BE2C (cell line): ENCODE measurements at regions not wholly inside any gene's neighbourhood (a gene's known extent, or its start where the extent isn't known, plus 50 kb on each side); places are given as distances from the start of the nearest gene placed in this dataset.

Source experiments
- DNase-seq: peaks from one replicate; pipeline ENCODE4 v3.0.0-alpha.2; 2020
- H3K27me3 ChIP-seq: fragments of 250-450 bp; sonication (Bioruptor Pico); 2 replicates; pipeline ENCODE4 v1.5.1; 2020; ENCODE audit warnings: mild to moderate bottlenecking
- H3K36me3 ChIP-seq: fragments of 250-450 bp; sonication (Bioruptor Pico); 2 replicates; pipeline ENCODE4 v1.5.1; 2020; ENCODE audit warnings: mild to moderate bottlenecking
- H3K4me1 ChIP-seq: fragments of 250-450 bp; sonication (Bioruptor Pico); 2 replicates; pipeline ENCODE4 v1.5.1; 2020
- H3K4me3 ChIP-seq: 2 replicates; pipeline ENCODE4 v1.5.1; 2011; ENCODE audit warnings: low read depth, low read length
- H3K9me3 ChIP-seq: fragments of 250-450 bp; sonication (Bioruptor Pico); 2 replicates; pipeline ENCODE4 v1.5.1; 2020
- CTCF ChIP-seq: IDR thresholded peaks from 2 replicates; pipeline ENCODE4 v1.5.1; 2012; ENCODE audit warnings: mild to moderate bottlenecking, low read depth, low read length

DNA sequence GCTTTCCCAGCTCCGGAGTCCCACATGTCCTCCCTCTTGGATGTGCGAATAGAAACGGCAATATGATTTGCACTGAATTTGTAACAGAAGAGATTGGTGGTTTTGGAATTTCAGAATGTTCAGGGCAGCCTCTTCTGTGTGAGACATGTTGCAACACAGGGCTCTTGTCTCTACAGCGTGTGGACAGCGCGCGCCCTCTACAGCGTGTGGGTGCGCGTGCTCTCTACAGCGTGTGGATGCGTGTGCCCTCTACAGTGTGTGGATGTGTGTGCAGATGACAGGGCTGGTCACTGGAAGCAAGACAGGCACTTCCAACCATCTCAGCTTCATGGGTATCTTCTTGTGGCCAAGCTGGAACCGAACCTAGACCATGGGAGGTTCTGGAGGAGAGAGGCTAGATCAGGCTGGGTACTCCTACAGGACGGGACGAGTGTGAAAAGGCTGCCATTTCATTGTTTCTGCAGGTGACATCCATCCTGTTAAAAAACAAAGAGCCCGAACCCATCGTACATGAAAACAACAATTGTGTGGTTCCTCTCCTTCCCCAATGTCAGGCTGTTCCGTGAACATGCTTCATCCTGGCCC lies 78.4 kb downstream of the TEX29 start:
- Histone ChIP-seq H3K4me1 (no peaks in the 10 kb centered on the region), H3K36me3 (no peaks in the 10 kb centered on the region), H3K9me3 (no peaks in the 10 kb centered on the region), H3K27me3 (peaks cover 49% of the 10 kb centered on the region), H3K4me3 (no peak overlapping the region)
- no peak for DNase-seq
- peak; percentile 19; the same call in 1 of the 2 replicates for TF ChIP-seq CTCF

- no peak for DNase-seq
- TF ChIP-seq CTCF: no peak
- no peaks in the 10 kb centered on the region for H3K9me3 ChIP-seq
- H3K4me1 ChIP-seq: no peaks in the 10 kb centered on the region
- H3K36me3 ChIP-seq: no peaks in the 10 kb centered on the region
- no peak overlapping the region for H3K4me3 ChIP-seq
- peaks cover 47% of the 10 kb centered on the region for H3K27me3 ChIP-seq
Measured at GRCh38 chr13:111399334-111399733, 78.9 kb downstream of the TEX29 start.

GRCh38 chr13:111399776-111400538 lies 79.5 kb downstream of the TEX29 start:
- Histone ChIP-seq H3K27me3 (peaks cover 44% of the 10 kb centered on the region), H3K9me3 (no peaks in the 10 kb centered on the region), H3K4me3 (no peak overlapping the region), H3K4me1 (no peaks in the 10 kb centered on the region), H3K36me3 (no peaks in the 10 kb centered on the region)
- TF ChIP-seq CTCF: no peak
- DNase-seq: no peak

- Histone ChIP-seq H3K36me3 (no peaks in the 10 kb centered on the region), H3K27me3 (peaks cover 43% of the 10 kb centered on the region), H3K9me3 (no peaks in the 10 kb centered on the region), H3K4me3 (no peak overlapping the region), H3K4me1 (no peaks in the 10 kb centered on the region)
- TF ChIP-seq CTCF: no peak
- no peak for DNase-seq
Measured at GRCh38 chr13:111401151-111401550, 80.7 kb downstream of the TEX29 start.

DNA sequence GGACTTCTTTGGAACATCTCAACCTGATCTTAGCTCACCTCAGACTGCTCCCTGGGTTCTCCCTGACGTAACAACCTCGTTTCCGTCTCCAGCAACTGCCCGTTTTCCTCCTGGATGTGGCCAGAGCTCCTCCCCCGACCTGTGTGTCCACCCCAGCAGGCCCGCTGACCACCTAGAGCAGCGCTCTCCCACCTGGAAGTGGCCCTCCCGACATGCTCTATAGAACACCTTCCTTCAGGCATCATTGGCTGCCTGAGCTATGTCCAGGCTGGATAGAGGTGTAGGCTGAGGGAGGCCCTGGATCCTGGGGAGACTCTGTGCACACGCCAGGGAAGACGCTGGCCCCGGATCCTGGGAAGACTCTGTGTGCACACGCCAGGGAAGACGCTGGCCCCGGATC lies 81.3 kb downstream of the TEX29 start:
- H3K4me3 ChIP-seq: no peak overlapping the region
- no peaks in the 10 kb centered on the region for H3K36me3 ChIP-seq
- no peaks in the 10 kb centered on the region for H3K9me3 ChIP-seq
- H3K4me1 ChIP-seq: no peaks in the 10 kb centered on the region
- peaks cover 42% of the 10 kb centered on the region for H3K27me3 ChIP-seq
- no peak for DNase-seq
- TF ChIP-seq CTCF: no peak

DNA sequence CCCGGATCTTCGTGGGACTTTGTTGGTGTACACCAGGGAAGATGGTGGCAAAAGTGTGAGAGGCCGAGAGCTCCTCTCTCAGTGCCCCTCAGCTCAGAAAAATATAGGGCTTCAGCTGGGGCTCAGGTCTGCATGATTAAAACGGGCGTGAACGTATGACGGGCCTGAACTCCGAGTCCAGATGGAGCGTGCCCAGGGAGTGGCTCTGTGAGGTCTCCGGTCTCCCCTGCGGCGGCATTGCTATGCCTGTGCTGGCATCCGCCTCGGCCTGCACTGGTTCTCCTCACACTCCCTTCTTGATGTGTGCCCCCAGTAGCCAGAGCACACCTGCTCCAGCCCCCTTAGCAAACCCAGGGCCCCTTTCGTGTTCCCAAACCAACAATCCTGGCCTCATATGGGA lies 82.0 kb downstream of the TEX29 start:
- peaks cover 44% of the 10 kb centered on the region for H3K27me3 ChIP-seq
- no peak overlapping the region for H3K4me3 ChIP-seq
- H3K9me3 ChIP-seq: no peaks in the 10 kb centered on the region
- no peaks in the 10 kb centered on the region for H3K4me1 ChIP-seq
- DNase-seq: no peak
- H3K36me3 ChIP-seq: no peaks in the 10 kb centered on the region
- no peak for TF ChIP-seq CTCF
